WTC11 (cell line): ENCODE measurements at regions not wholly inside any gene's neighbourhood (a gene's known extent, or its start where the extent isn't known, plus 50 kb on each side); places are given as distances from the start of the nearest gene placed in this dataset.

Source experiments
- ATAC-seq: fragments of 200-7000 bp; cut with Tn5 transposase; 2 replicates; pipeline ENCODE4 v1.10.0; 2021; ENCODE audit warnings: mild to moderate bottlenecking, moderate library complexity
- CTCF ChIA-PET: fragments of 300-600 bp; sonication (Branson Sonifier 250); formaldehyde crosslinking; loops from one replicate; lab custom pipeline; 2021; ENCODE audit warnings: antibody characterized with exemption; lab: Charles Lee
- POLR2A ChIA-PET: fragments of 350-600 bp; sonication (Branson Sonifier 250); formaldehyde crosslinking; loops from one replicate; lab custom pipeline; 2021; ENCODE audit warnings: antibody characterized with exemption; lab: Charles Lee
- DNase-seq: peaks from one replicate; pipeline ENCODE4 v3.0.0; 2021; ENCODE audit warnings: low spot score
- H3K27ac Mint-ChIP-seq: 2 replicates; pipeline ENCODE4 v1.8.0; 2021; ENCODE audit warnings: mixed read lengths
- H3K27me3 Mint-ChIP-seq: 2 replicates; pipeline ENCODE4 v1.8.0; 2021; ENCODE audit warnings: low read depth, mild to moderate bottlenecking, moderate library complexity, mixed read lengths
- H3K36me3 Mint-ChIP-seq: 2 replicates; pipeline ENCODE4 v1.8.0; 2021; ENCODE audit warnings: mixed read lengths
- H3K4me1 Mint-ChIP-seq: 2 replicates; pipeline ENCODE4 v1.8.0; 2022; ENCODE audit warnings: mixed read lengths
- H3K4me3 Mint-ChIP-seq: 2 replicates; pipeline ENCODE4 v1.8.0; 2021; ENCODE audit warnings: mild to moderate bottlenecking, moderate library complexity, mixed read lengths
- H3K9me3 Mint-ChIP-seq: 2 replicates; pipeline ENCODE4 v1.8.0; 2021; ENCODE audit warnings: mixed read lengths
- CREB1 ChIP-seq: sonication (generic); formaldehyde crosslinking; IDR thresholded peaks from 2 replicates; pipeline ENCODE4 v1.8.0; 2023; ENCODE audit warnings: mild to moderate bottlenecking, missing genetic modification reagents
- EMX1 ChIP-seq: fragments of 250-450 bp; sonication (Bioruptor Pico); IDR thresholded peaks from 2 replicates; pipeline ENCODE4 v1.8.0; 2021; ENCODE audit warnings: mild to moderate bottlenecking
- GABPB1 ChIP-seq: sonication (generic); formaldehyde crosslinking; IDR thresholded peaks from 2 replicates; pipeline ENCODE4 v1.8.1; 2023; ENCODE audit warnings: mild to moderate bottlenecking, missing genetic modification reagents
- HMGA2 ChIP-seq: fragments of 250-450 bp; sonication (Bioruptor Pico); IDR thresholded peaks from 2 replicates; pipeline ENCODE4 v1.4.0; 2021; ENCODE audit warnings: mild to moderate bottlenecking, moderate library complexity
- IRF2 ChIP-seq: sonication (generic); formaldehyde crosslinking; IDR thresholded peaks from 2 replicates; pipeline ENCODE4 v1.8.0; 2022; ENCODE audit warnings: low read depth, missing genetic modification reagents, borderline replicate concordance
- MYBL2 ChIP-seq: sonication (generic); formaldehyde crosslinking; IDR thresholded peaks from 2 replicates; pipeline ENCODE4 v1.8.1; 2023; ENCODE audit warnings: mild to moderate bottlenecking, moderate library complexity, missing genetic modification reagents
- NFYB ChIP-seq: sonication (generic); formaldehyde crosslinking; conservative IDR thresholded peaks from 2 replicates; pipeline ENCODE4 v1.8.0; 2022; ENCODE audit warnings: low read depth, missing genetic modification reagents
- NR2C2 ChIP-seq: sonication (generic); formaldehyde crosslinking; IDR thresholded peaks from 2 replicates; pipeline ENCODE4 v1.8.0; 2022; ENCODE audit warnings: mild to moderate bottlenecking, missing genetic modification reagents
- NR3C1 ChIP-seq: sonication (generic); formaldehyde crosslinking; conservative IDR thresholded peaks from 2 replicates; pipeline ENCODE4 v1.8.1; 2023; ENCODE audit warnings: low read depth, mild to moderate bottlenecking, missing genetic modification reagents
- OVOL2 ChIP-seq: fragments of 250-450 bp; sonication (Bioruptor Pico); IDR thresholded peaks from 2 replicates; pipeline ENCODE4 v1.9.0; 2021; ENCODE audit warnings: mild to moderate bottlenecking, borderline replicate concordance
- PRRX2 ChIP-seq: fragments of 250-450 bp; sonication (Bioruptor Pico); IDR thresholded peaks from 2 replicates; pipeline ENCODE4 v1.8.0; 2021; ENCODE audit warnings: mild to moderate bottlenecking
- SMAD3 ChIP-seq: sonication (generic); formaldehyde crosslinking; IDR thresholded peaks from 2 replicates; pipeline ENCODE4 v1.8.0; 2022; ENCODE audit warnings: missing genetic modification reagents, mild to moderate bottlenecking, borderline replicate concordance
- SOX15 ChIP-seq: fragments of 250-450 bp; sonication (Bioruptor Pico); IDR thresholded peaks from 2 replicates; pipeline ENCODE4 v1.9.0; 2021; ENCODE audit warnings: mild to moderate bottlenecking
- ZNF671 ChIP-seq: fragments of 250-450 bp; sonication (Bioruptor Pico); IDR thresholded peaks from 2 replicates; pipeline ENCODE4 v1.8.0; 2021; ENCODE audit warnings: mild to moderate bottlenecking
- TF ChIP-seq, protein P1 (sequence below): sonication (generic); formaldehyde crosslinking; IDR thresholded peaks from 2 replicates; pipeline ENCODE4 v1.8.1; 2022; ENCODE audit warnings: missing genetic modification reagents, borderline replicate concordance
- TF ChIP-seq, protein P2 (sequence below): fragments of 250-450 bp; sonication (Bioruptor Pico); IDR thresholded peaks from 2 replicates; pipeline ENCODE4 v1.9.0; 2021; ENCODE audit warnings: moderate library complexity, mild to moderate bottlenecking, inconsistent platforms, borderline replicate concordance
- TF ChIP-seq, protein P3 (sequence below): fragments of 250-450 bp; sonication (Bioruptor Pico); IDR thresholded peaks from 2 replicates; pipeline ENCODE4 v1.8.0; 2021; ENCODE audit warnings: mild to moderate bottlenecking
- TF ChIP-seq, protein P4 (sequence below): fragments of 250-450 bp; sonication (Bioruptor Pico); IDR thresholded peaks from 2 replicates; pipeline ENCODE4 v1.9.0; 2021; ENCODE audit warnings: mild to moderate bottlenecking
- TF ChIP-seq, protein P5 (sequence below): fragments of 250-450 bp; sonication (Bioruptor Pico); conservative IDR thresholded peaks from 2 replicates; pipeline ENCODE4 v1.9.0; 2021; ENCODE audit warnings: mild to moderate bottlenecking
- TF ChIP-seq, protein P6 (sequence below): sonication (generic); formaldehyde crosslinking; IDR thresholded peaks from 2 replicates; pipeline ENCODE4 v1.8.0; 2022; ENCODE audit warnings: missing genetic modification reagents

DNA sequence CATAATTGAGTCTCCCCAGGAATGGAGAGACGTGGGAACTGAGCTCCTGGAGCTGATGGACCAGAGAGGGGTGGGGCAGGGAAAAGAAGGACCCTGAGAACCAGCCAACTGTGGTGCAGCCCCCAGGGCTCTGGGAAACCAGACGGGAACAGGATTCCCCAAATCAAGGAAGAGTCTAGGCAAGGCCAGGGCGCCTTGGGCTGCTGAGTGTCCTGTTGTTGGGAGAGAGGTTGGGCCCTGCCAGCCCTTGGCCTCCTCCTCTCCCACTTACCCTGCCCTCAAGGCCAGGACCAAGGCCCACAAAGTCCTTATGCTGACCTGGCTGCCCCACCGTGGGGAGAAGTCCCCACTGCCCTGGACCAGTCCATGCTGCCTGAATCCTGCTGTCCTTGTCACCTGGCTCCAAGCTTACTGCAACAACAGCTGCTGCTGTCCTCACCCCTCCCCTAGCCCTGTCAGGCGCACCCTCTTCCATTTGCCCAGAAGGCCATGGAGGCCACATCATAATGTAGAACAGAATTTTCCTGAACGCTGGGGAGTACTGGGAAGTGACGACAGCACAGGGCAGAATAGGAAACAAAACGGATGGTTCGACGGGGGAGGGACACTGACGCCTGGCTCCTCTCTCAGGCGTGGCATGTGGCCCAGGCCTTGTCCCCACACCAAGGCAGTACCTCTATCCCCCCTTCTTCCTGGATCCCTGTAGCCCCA is 132.9 kb upstream of the ZMIZ1 start (continued):
- TF ChIP-seq, protein P1, sequence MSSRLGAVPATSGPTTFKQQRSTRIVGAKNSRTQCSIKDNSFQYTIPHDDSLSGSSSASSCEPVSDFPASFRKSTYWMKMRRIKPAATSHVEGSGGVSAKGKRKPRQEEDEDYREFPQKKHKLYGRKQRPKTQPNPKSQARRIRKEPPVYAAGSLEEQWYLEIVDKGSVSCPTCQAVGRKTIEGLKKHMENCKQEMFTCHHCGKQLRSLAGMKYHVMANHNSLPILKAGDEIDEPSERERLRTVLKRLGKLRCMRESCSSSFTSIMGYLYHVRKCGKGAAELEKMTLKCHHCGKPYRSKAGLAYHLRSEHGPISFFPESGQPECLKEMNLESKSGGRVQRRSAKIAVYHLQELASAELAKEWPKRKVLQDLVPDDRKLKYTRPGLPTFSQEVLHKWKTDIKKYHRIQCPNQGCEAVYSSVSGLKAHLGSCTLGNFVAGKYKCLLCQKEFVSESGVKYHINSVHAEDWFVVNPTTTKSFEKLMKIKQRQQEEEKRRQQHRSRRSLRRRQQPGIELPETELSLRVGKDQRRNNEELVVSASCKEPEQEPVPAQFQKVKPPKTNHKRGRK (CRISPR knock-in tag) = no peak
- TF ChIP-seq SOX15 (CRISPR knock-in tag) = no peak
- no peak for TF ChIP-seq MYBL2 (CRISPR knock-in tag)
- no peak for TF ChIP-seq NFYB (CRISPR knock-in tag)
- TF ChIP-seq, protein P2, sequence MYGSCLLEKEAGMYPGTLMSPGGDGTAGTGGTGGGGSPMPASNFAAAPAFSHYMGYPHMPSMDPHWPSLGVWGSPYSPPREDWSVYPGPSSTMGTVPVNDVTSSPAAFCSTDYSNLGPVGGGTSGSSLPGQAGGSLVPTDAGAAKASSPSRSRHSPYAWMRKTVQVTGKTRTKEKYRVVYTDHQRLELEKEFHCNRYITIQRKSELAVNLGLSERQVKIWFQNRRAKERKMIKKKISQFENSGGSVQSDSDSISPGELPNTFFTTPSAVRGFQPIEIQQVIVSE (CRISPR knock-in tag) = no peak
- no peak for TF ChIP-seq IRF2 (CRISPR knock-in tag)
- TF ChIP-seq, protein P3, sequence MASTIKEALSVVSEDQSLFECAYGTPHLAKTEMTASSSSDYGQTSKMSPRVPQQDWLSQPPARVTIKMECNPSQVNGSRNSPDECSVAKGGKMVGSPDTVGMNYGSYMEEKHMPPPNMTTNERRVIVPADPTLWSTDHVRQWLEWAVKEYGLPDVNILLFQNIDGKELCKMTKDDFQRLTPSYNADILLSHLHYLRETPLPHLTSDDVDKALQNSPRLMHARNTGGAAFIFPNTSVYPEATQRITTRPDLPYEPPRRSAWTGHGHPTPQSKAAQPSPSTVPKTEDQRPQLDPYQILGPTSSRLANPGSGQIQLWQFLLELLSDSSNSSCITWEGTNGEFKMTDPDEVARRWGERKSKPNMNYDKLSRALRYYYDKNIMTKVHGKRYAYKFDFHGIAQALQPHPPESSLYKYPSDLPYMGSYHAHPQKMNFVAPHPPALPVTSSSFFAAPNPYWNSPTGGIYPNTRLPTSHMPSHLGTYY = no peak
- TF ChIP-seq SMAD3 (CRISPR knock-in tag) = no peak
- TF ChIP-seq ZNF671 (CRISPR knock-in tag) = no peak
- TF ChIP-seq HMGA2 (CRISPR knock-in tag) = no peak
- TF ChIP-seq OVOL2 (CRISPR knock-in tag) = no peak
- no peak for TF ChIP-seq EMX1 (CRISPR knock-in tag)
- TF ChIP-seq CREB1 (CRISPR knock-in tag) = no peak
- no peak for TF ChIP-seq GABPB1
- no peak for TF ChIP-seq PRRX2 (CRISPR knock-in tag)

DNA sequence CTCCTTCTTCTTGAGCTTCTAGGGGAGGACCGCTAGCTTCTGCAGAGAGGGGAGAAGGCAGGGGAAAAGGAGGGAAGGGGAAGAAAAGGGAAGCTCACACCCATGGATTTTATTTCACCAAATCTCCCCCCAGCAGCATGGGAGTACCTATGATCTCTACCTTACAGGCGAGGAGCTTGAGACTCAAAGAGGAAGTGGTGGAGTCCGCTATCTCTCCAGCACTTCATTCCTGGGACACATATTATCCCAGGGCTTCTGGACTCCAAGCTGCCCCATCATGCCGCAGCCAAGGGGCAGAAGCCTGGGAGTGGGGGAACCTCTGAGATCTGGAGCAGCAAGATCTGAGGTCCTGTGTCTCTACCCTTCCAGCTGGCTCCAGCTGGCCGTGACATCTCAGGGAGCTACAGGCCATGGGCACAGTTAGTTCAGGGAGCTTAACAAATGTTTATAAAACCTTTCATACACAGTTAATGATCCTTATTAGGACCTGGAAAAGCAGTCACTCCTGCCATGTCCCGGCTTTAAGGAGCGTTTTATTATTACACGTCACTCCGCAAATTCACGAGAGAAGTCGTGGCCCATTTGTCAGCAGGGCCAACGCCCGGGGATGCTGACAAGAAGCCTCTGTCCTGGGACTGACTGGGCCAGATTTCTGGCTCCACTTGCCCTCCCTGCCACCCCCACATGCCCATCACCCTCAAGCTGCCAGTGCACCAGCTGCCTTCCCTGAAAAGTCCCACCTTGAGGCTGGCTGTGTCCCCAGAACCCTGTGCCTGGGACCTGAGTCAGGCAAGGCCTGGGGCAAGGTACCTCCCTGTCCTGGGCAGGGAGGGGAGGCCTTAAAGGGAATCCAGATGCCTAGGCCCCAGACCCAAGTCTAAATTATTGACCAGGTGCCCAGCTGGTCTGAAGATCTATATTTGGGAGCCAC is 132.1 kb upstream of the ZMIZ1 start:
- peaks cover 23% of the 10 kb centered on the region for H3K4me1 Mint-ChIP-seq
- ChIA-PET POLR2A (no interaction called here), CTCF (interaction anchor here (0.9 to 2.1 kb wide), 5 partner anchors 31 to 266 kb away, joined by 3 to 5 read pairs (median 3); no protein-coding TSS in a partner anchor)
- no peak for ATAC-seq
- no peak overlapping the region for H3K4me3 Mint-ChIP-seq
- no peaks in the 10 kb centered on the region for H3K36me3 Mint-ChIP-seq
- H3K27me3 Mint-ChIP-seq = no peaks in the 10 kb centered on the region
- no peaks in the 10 kb centered on the region for H3K9me3 Mint-ChIP-seq
- H3K27ac Mint-ChIP-seq = no peak overlapping the region
- no peak for DNase-seq
- TF ChIP-seq, protein P4, sequence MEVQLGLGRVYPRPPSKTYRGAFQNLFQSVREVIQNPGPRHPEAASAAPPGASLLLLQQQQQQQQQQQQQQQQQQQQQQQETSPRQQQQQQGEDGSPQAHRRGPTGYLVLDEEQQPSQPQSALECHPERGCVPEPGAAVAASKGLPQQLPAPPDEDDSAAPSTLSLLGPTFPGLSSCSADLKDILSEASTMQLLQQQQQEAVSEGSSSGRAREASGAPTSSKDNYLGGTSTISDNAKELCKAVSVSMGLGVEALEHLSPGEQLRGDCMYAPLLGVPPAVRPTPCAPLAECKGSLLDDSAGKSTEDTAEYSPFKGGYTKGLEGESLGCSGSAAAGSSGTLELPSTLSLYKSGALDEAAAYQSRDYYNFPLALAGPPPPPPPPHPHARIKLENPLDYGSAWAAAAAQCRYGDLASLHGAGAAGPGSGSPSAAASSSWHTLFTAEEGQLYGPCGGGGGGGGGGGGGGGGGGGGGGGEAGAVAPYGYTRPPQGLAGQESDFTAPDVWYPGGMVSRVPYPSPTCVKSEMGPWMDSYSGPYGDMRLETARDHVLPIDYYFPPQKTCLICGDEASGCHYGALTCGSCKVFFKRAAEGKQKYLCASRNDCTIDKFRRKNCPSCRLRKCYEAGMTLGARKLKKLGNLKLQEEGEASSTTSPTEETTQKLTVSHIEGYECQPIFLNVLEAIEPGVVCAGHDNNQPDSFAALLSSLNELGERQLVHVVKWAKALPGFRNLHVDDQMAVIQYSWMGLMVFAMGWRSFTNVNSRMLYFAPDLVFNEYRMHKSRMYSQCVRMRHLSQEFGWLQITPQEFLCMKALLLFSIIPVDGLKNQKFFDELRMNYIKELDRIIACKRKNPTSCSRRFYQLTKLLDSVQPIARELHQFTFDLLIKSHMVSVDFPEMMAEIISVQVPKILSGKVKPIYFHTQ (CRISPR knock-in tag) = no peak
- no peak for TF ChIP-seq NR2C2
- TF ChIP-seq, protein P1 (CRISPR knock-in tag) = no peak
- TF ChIP-seq, protein P5, sequence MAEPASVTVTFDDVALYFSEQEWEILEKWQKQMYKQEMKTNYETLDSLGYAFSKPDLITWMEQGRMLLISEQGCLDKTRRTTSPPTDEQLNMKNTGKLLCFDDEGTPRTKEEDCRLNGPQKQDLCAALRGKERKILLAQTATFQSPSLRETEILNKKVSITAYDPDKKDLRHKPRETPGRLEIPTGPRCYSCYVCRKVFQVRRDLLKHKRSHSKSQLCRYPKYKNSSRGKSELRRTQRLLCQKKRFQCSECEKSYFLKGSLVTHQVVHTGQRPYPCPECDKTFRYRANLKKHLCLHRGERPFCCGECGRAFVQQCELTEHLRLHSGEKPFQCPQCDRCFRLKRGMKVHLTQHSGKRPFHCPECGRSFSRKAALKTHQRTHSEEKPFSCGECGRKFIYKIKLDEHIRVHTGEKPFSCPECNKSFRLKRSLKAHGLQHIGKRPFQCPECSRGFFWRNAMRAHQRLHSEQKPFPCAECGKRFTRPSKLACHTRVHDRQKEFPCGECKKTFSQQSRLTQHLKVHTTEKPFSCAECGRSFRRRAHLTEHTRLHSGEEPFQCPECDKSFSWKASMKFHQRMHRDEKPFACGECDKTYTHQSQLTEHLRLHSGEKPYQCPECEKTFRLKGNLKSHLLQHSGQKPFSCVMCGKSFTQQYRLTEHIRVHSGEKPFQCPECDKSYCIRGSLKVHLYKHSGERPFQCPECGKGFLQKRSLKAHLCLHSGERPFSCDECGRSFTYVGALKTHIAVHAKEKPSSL (CRISPR knock-in tag) = no peak
- no peak for TF ChIP-seq HMGA2 (CRISPR knock-in tag)
- TF ChIP-seq EMX1 (CRISPR knock-in tag) = no peak
- TF ChIP-seq NR3C1 = no peak
- TF ChIP-seq, protein P6, sequence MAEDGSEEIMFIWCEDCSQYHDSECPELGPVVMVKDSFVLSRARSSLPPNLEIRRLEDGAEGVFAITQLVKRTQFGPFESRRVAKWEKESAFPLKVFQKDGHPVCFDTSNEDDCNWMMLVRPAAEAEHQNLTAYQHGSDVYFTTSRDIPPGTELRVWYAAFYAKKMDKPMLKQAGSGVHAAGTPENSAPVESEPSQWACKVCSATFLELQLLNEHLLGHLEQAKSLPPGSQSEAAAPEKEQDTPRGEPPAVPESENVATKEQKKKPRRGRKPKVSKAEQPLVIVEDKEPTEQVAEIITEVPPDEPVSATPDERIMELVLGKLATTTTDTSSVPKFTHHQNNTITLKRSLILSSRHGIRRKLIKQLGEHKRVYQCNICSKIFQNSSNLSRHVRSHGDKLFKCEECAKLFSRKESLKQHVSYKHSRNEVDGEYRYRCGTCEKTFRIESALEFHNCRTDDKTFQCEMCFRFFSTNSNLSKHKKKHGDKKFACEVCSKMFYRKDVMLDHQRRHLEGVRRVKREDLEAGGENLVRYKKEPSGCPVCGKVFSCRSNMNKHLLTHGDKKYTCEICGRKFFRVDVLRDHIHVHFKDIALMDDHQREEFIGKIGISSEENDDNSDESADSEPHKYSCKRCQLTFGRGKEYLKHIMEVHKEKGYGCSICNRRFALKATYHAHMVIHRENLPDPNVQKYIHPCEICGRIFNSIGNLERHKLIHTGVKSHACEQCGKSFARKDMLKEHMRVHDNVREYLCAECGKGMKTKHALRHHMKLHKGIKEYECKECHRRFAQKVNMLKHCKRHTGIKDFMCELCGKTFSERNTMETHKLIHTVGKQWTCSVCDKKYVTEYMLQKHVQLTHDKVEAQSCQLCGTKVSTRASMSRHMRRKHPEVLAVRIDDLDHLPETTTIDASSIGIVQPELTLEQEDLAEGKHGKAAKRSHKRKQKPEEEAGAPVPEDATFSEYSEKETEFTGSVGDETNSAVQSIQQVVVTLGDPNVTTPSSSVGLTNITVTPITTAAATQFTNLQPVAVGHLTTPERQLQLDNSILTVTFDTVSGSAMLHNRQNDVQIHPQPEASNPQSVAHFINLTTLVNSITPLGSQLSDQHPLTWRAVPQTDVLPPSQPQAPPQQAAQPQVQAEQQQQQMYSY (CRISPR knock-in tag) = no peak
